ENCODE measurements at regions not wholly inside any gene's neighbourhood (a gene's known extent, or its start where the extent isn't known, plus 50 kb on each side); places are given as distances from the start of the nearest gene placed in this dataset.
A peak's percentile ranks its signal among the peaks of the same experiment; 100 is the strongest.

GRCh38 chrX:39618178-39618577 lies 479.6 kb downstream of the BCOR start:
- 95 to 100% methylated on average over 1 of the region's 1 CpG for WGBS, 2 donors

GRCh38 chrX:39619182-39620009 lies 478.4 kb downstream of the BCOR start:
- WGBS, 2 donors: 40 to 45% methylated on average over 7 of the region's 7 CpGs
- Histone ChIP-seq H3K27ac (no peak overlapping the region), H3K4me3 (replicated peaks in 1 of 3) (no peak overlapping the region), H3K36me3 (no peaks in the 10 kb centered on the region), H3K4me1 (no peaks in the 10 kb centered on the region), H3K27me3 (no peaks in the 10 kb centered on the region), H3K9me3 (no peaks in the 10 kb centered on the region)
- intact Hi-C loops (cut with DNase I): no loop called here
- peak; percentile 8 to 11 for DNase-seq
- TF ChIP-seq CTCF (IDR thresholded peaks at IDR 0.05) (no peak), POLR2A (IDR thresholded peaks at IDR 0.05) (no peak)

More at GRCh38 chrX:39618178-39618577, 479.6 kb downstream of the BCOR start:
- Histone ChIP-seq H3K4me1 (peaks cover 4 to 10% of the 10 kb centered on the region in 2 donors), H3K27me3 (no peaks in the 10 kb centered on the region), H3K27ac (no peak overlapping the region), H3K9me3 (no peaks in the 10 kb centered on the region), H3K36me3 (no peaks in the 10 kb centered on the region), H3K4me3 (replicated peaks in 1 of 3) (no peak overlapping the region)
- DNase-seq: no peak
- no peak for TF ChIP-seq CTCF (IDR thresholded peaks at IDR 0.05)
- no peak for TF ChIP-seq POLR2A (IDR thresholded peaks at IDR 0.05)
- intact Hi-C loops (cut with DNase I): no loop called here

- H3K36me3 ChIP-seq: no peaks in the 10 kb centered on the region
- TF ChIP-seq CTCF (IDR thresholded peaks at IDR 0.05): no peak
- TF ChIP-seq POLR2A (IDR thresholded peaks at IDR 0.05): no peak
- H3K27me3 ChIP-seq: no peaks in the 10 kb centered on the region
- intact Hi-C loops (cut with DNase I): no loop called here
- H3K4me3 ChIP-seq (replicated peaks in 1 of 3): no peak overlapping the region
- no peaks in the 10 kb centered on the region for H3K9me3 ChIP-seq
- no peak overlapping the region for H3K27ac ChIP-seq
- no peaks in the 10 kb centered on the region for H3K4me1 ChIP-seq
- WGBS, 2 donors: 93 to 94% methylated on average over 3 of the region's 4 CpGs
- DNase-seq: no peak
Observed at GRCh38 chrX:39624166-39624565, 473.6 kb downstream of the BCOR start.

- Histone ChIP-seq H3K36me3 (no peaks in the 10 kb centered on the region), H3K4me1 (peaks cover 0 to 4% of the 10 kb centered on the region in 2 donors), H3K27me3 (no peaks in the 10 kb centered on the region), H3K9me3 (no peaks in the 10 kb centered on the region), H3K4me3 (replicated peaks in 1 of 3) (no peak overlapping the region), H3K27ac (no peak overlapping the region)
- DNase-seq: no peak
- TF ChIP-seq CTCF (IDR thresholded peaks at IDR 0.05): no peak
- TF ChIP-seq POLR2A (IDR thresholded peaks at IDR 0.05): no peak
- intact Hi-C loops (cut with DNase I): no loop called here
- 86 to 93% methylated on average over 4 of the region's 4 CpGs for WGBS, 2 donors
Observed at GRCh38 chrX:39625810-39626209, 471.9 kb downstream of the BCOR start.

- peaks cover 0 to 4% of the 10 kb centered on the region in 2 donors for H3K4me1 ChIP-seq
- no peak for DNase-seq
- no peak for TF ChIP-seq POLR2A (IDR thresholded peaks at IDR 0.05)
- TF ChIP-seq CTCF (IDR thresholded peaks at IDR 0.05): no peak
- no peak overlapping the region for H3K4me3 ChIP-seq (replicated peaks in 1 of 3)
- intact Hi-C loops (cut with DNase I): no loop called here
- H3K9me3 ChIP-seq: no peaks in the 10 kb centered on the region
- no peak overlapping the region for H3K27ac ChIP-seq
- WGBS, 2 donors: 79 to 84% methylated on average over 7 of the region's 7 CpGs
- H3K27me3 ChIP-seq: no peaks in the 10 kb centered on the region
- no peaks in the 10 kb centered on the region for H3K36me3 ChIP-seq
Observed at GRCh38 chrX:39626749-39627148, 471.0 kb downstream of the BCOR start.

Data from thyroid gland (tissue), 4 donors.